Kidney (tissue), 13 donors: ENCODE measurements at regions not wholly inside any gene's neighbourhood (a gene's known extent, or its start where the extent isn't known, plus 50 kb on each side); places are given as distances from the start of the nearest gene placed in this dataset.

Experiments
- DNase-seq, 5 donors: peaks; one replicate each; pipeline ENCODE4 v3.0.0-alpha.2; 2013 to 2020
- FAIRE-seq: peaks from 2 replicates; lab custom pipeline; 2012; peaks lifted over from hg19 to GRCh38; lab: Jason Lieb, UNC
- H3K27ac ChIP-seq, 2 donors: one replicate each; pipeline ENCODE4 v1.7.0; 2013; ENCODE audit warnings: low read depth in 2 of 2, low read length in 2 of 2, inconsistent platforms in 1 of 2
- H3K27me3 ChIP-seq: one replicate; pipeline ENCODE4 v1.7.1; 2013; ENCODE audit warnings: low read length, inconsistent platforms; ENCODE audit not compliant: control insufficient read depth, insufficient read depth
- H3K36me3 ChIP-seq, 3 donors: one replicate each; pipeline versions ENCODE4 v1.7.0 to v1.7.1; 2013; ENCODE audit warnings: low read length in 3 of 3, control low read depth in 1 of 3, inconsistent platforms in 1 of 3; ENCODE audit not compliant: insufficient read depth in 3 of 3, control insufficient read depth in 2 of 3
- H3K4me1 ChIP-seq, 3 donors: one replicate each; pipeline versions ENCODE4 v1.7.0 to v1.7.1; 2013; ENCODE audit warnings: low read length in 3 of 3, inconsistent platforms in 1 of 3, low read depth in 1 of 3; ENCODE audit not compliant: control insufficient read depth in 2 of 3, insufficient read depth in 2 of 3
- H3K4me3 ChIP-seq, 3 donors: one replicate each; pipeline versions ENCODE4 v1.7.0 to v1.8.1; 2013; ENCODE audit warnings: low read length in 3 of 3, control low read depth in 1 of 3, inconsistent platforms in 1 of 3
- H3K9ac ChIP-seq, 3 donors: one replicate each; pipeline versions ENCODE4 v1.7.0 to v1.7.1; 2013; ENCODE audit warnings: low read length in 3 of 3, control low read depth in 1 of 3, inconsistent platforms in 1 of 3
- H3K9me3 ChIP-seq, 3 donors: one replicate each; pipeline versions ENCODE4 v1.7.0 to v1.7.1; 2013; ENCODE audit warnings: low read length in 3 of 3, control low read depth in 1 of 3, inconsistent platforms in 1 of 3; ENCODE audit not compliant: control insufficient read depth in 2 of 3, insufficient read depth in 1 of 3
- intact Hi-C: fragments of 100-400 bp; cut with DNase I; formaldehyde crosslinking; loops from one replicate; pipeline ENCODE4 v1.11.1; 2022
- TF ChIP-seq, protein P1 (sequence below): IDR thresholded peaks from 3 replicates; pipeline ENCODE4 v1.5.1; 2012; ENCODE audit warnings: mild to moderate bottlenecking, moderate library complexity, borderline replicate concordance; ENCODE audit not compliant: insufficient read depth; ENCODE audit errors: extremely low read depth
- donor health status: control.
- donor health status: control.
- donor health status: control.
- donor health status: control.
- donor health status: control.
- donor health status: DM: yes; HTN: yes; CAD: no.
- donor health status: Normal renal cell carcinoma (clear cell type).

DNA sequence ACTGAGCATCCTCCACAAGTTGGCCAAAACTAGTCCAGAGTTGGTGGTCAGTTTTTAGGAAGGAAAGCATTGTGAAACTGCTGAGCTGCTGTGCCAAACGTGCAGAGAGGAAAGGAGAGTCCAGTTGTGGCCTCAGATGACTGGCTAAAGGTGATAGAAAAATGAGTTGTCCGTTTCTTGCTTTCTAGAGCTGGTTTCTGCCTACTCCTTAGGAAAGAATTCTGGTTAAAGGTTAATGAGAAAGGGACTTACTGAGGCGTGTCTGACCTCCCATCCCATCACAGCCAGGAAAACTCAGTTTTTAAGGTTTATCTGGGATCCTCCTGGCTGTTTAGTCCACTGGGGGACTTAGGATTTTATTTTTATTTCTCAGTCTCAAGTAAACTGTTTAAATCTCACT lies 1186.3 kb downstream of the UQCRFS1 start:
- Histone ChIP-seq H3K27me3 (no peaks in the 10 kb centered on the region), H3K27ac (peak overlapping the region in 1 of 2 donors; percentile 39), H3K9ac (no peak overlapping the region), H3K4me1 (peaks cover 0 to 2% (median 0%) of the 10 kb centered on the region in 3 donors), H3K9me3 (no peaks in the 10 kb centered on the region), H3K4me3 (no peak overlapping the region), H3K36me3 (no peaks in the 10 kb centered on the region)
- TF ChIP-seq, protein P1, sequence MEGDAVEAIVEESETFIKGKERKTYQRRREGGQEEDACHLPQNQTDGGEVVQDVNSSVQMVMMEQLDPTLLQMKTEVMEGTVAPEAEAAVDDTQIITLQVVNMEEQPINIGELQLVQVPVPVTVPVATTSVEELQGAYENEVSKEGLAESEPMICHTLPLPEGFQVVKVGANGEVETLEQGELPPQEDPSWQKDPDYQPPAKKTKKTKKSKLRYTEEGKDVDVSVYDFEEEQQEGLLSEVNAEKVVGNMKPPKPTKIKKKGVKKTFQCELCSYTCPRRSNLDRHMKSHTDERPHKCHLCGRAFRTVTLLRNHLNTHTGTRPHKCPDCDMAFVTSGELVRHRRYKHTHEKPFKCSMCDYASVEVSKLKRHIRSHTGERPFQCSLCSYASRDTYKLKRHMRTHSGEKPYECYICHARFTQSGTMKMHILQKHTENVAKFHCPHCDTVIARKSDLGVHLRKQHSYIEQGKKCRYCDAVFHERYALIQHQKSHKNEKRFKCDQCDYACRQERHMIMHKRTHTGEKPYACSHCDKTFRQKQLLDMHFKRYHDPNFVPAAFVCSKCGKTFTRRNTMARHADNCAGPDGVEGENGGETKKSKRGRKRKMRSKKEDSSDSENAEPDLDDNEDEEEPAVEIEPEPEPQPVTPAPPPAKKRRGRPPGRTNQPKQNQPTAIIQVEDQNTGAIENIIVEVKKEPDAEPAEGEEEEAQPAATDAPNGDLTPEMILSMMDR = no peak
- DNase-seq (peak in 2 of 5 donors; percentile 51 to 56), FAIRE-seq (no peak)
- intact Hi-C loops = no loop called here

DNA sequence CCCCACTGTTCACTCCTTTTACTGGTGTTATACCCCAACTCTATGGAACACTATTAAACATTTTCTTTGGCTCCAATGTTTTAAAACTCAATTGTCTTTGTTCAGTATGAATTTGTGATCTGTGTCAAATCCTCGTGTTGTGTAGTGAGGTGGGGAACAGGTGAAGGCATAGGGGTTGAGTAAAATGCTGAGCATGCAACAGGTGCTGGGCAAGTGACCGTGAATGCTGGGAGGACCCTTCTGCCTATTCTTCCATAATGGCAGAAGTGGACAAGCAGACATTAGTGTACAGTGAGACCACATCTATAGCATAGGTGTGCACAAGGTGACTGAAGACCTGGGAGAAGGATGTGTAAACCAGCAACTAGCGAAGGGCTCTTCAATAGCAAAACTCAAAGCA lies 1188.0 kb downstream of the UQCRFS1 start:
- intact Hi-C loops = no loop called here
- TF ChIP-seq, protein P1 = no peak
- Histone ChIP-seq H3K9me3 (no peaks in the 10 kb centered on the region), H3K27ac (no peak overlapping the region), H3K27me3 (no peaks in the 10 kb centered on the region), H3K36me3 (no peaks in the 10 kb centered on the region), H3K4me3 (no peak overlapping the region), H3K4me1 (peaks cover 0 to 2% (median 0%) of the 10 kb centered on the region in 3 donors), H3K9ac (no peak overlapping the region)
- no peak for FAIRE-seq
- no peak for DNase-seq

DNA sequence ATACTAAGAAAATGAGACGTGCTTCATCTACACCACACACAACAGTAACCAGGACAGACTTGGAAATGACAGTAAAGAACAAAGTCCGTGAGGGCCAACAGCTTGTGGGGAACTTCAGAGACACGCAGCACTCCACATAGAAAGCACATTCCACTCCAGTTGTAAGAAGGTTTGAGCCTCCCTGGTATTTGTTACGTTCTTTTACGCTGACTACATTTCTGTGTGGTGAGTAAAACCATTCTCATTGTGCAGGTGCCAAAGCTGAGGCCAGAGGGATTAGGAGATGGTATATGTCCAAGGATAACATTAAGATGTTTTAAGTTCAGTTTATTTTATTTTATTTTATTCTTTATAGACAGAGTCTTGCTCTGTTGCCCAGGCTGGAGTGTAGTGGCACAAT lies 1189.9 kb downstream of the UQCRFS1 start:
- Histone ChIP-seq H3K9me3 (no peaks in the 10 kb centered on the region), H3K4me3 (no peak overlapping the region), H3K27me3 (no peaks in the 10 kb centered on the region), H3K27ac (no peak overlapping the region), H3K4me1 (peaks cover 0 to 2% (median 0%) of the 10 kb centered on the region in 3 donors), H3K36me3 (no peaks in the 10 kb centered on the region), H3K9ac (no peak overlapping the region)
- FAIRE-seq = no peak
- intact Hi-C loops = no loop called here
- TF ChIP-seq, protein P1 = no peak
- DNase-seq = no peak

DNA sequence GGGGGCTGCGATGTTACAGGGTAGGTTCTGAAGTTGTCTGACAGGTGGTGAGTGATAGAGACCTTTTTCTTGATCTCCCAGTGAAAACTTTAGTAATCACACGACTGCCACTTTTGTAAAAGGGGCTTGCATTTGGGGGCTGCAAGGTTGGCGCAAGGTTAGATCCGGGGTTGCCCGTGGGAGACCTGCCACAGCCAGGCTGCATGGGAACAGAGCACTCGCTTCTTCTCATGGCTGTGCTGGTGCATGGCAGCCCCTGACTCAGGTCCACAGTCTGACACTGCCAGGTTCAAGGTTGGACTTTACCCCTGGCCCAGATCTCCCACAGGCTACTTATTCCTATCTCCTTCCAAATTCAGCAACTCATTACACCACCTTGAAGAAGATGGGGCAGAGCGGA lies 1190.4 kb downstream of the UQCRFS1 start:
- Histone ChIP-seq H3K4me3 (no peak overlapping the region), H3K27ac (no peak overlapping the region), H3K9me3 (no peaks in the 10 kb centered on the region), H3K9ac (no peak overlapping the region), H3K36me3 (no peaks in the 10 kb centered on the region), H3K4me1 (peaks cover 0 to 2% (median 0%) of the 10 kb centered on the region in 3 donors), H3K27me3 (no peaks in the 10 kb centered on the region)
- TF ChIP-seq, protein P1 = no peak
- intact Hi-C loops = no loop called here
- no peak for DNase-seq
- no peak for FAIRE-seq
